CD4-positive, alpha-beta T cell treated with Interleukin-10 for 1 hour (primary cell): ENCODE measurements at regions not wholly inside any gene's neighbourhood (a gene's known extent, or its start where the extent isn't known, plus 50 kb on each side); places are given as distances from the start of the nearest gene placed in this dataset.
"Not testable (repeated sequence)": the region's sequence is repeated elsewhere in the genome, so short reads cannot be mapped to it uniquely, and the experiment has no call there.

Experiments used
- DNase-seq: peaks from one replicate; pipeline ENCODE4 v3.0.0-alpha.2; 2020

GRCh38 chrX:13518126-13518525 lies 51.3 kb upstream of the EGFL6 start:
- no peak for DNase-seq

GRCh38 chrX:13515211-13515930 lies 54.0 kb upstream of the EGFL6 start:
- no peak for DNase-seq

GRCh38 chrX:13511944-13512330 lies 57.5 kb upstream of the EGFL6 start:
- no peak for DNase-seq

- DNase-seq = no peak
These were observed 58.0 kb upstream of the EGFL6 start for GRCh38 chrX:13511241-13511943.

- no peak for DNase-seq
These were observed 61.5 kb upstream of the EGFL6 start for GRCh38 chrX:13507893-13508292.

GRCh38 chrX:13506574-13506973 lies 62.8 kb upstream of the EGFL6 start:
- peak; percentile 51 for DNase-seq

- DNase-seq = no peak
These were observed 66.8 kb upstream of the EGFL6 start for GRCh38 chrX:13502590-13502989.

- DNase-seq = no peak
These were observed 69.7 kb upstream of the EGFL6 start for GRCh38 chrX:13499736-13500135.

- DNase-seq = no peak
These were observed 71.2 kb upstream of the EGFL6 start for GRCh38 chrX:13498238-13498637.

GRCh38 chrX:13495232-13495631 lies 74.2 kb upstream of the EGFL6 start:
- no peak for DNase-seq

GRCh38 chrX:13494562-13494961 lies 74.8 kb upstream of the EGFL6 start:
- no peak for DNase-seq

- no peak for DNase-seq
These were observed 75.7 kb upstream of the EGFL6 start for GRCh38 chrX:13493659-13494058.

- DNase-seq = no peak
These were observed 77.1 kb upstream of the EGFL6 start for GRCh38 chrX:13492286-13492685.

- no peak for DNase-seq
These were observed 78.3 kb upstream of the EGFL6 start for GRCh38 chrX:13491061-13491460.

- DNase-seq = no peak
These were observed 79.9 kb upstream of the EGFL6 start for GRCh38 chrX:13489454-13489853.

GRCh38 chrX:13487731-13488505 lies 81.5 kb upstream of the EGFL6 start:
- peak; percentile 68 for DNase-seq

- no peak for DNase-seq
These were observed 84.2 kb upstream of the EGFL6 start for GRCh38 chrX:13485167-13485566.

GRCh38 chrX:13483773-13484172 lies 85.6 kb upstream of the EGFL6 start:
- DNase-seq = peak; percentile 26

GRCh38 chrX:13482746-13483541 lies 86.5 kb upstream of the EGFL6 start:
- no peak for DNase-seq

GRCh38 chrX:13480780-13481179 lies 88.6 kb upstream of the EGFL6 start:
- not testable (repeated sequence) for DNase-seq

- DNase-seq = no peak
These were observed 90.0 kb upstream of the EGFL6 start for GRCh38 chrX:13479452-13479813.

- no peak for DNase-seq
These were observed 90.5 kb upstream of the EGFL6 start for GRCh38 chrX:13478740-13479451.
